ENCODE measurements at regions not wholly inside any gene's neighbourhood (a gene's known extent, or its start where the extent isn't known, plus 50 kb on each side); places are given as distances from the start of the nearest gene placed in this dataset.
A peak's percentile ranks its signal among the peaks of the same experiment; 100 is the strongest.

DNA sequence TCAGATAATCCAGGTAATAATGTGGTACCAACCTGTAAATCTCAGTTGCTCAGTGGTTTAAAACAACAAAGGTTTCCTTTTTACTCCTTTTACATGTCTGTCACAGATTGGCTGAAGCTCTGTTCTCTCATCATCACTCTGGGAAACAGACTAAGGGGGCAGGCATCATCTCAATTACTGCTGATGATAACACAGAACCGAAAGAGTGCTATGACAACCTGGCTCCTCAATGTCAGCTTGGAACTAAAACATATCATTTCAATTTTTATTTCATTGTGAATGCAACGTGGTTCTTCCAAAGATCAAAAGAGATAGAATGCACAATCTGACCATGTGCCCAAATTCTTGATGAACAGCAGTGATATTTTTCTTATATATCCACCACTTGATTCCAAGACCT, 1315.0 kb upstream of the CDH2 start:
- no peak overlapping the region for H3K27ac ChIP-seq
- TF ChIP-seq, protein P1, sequence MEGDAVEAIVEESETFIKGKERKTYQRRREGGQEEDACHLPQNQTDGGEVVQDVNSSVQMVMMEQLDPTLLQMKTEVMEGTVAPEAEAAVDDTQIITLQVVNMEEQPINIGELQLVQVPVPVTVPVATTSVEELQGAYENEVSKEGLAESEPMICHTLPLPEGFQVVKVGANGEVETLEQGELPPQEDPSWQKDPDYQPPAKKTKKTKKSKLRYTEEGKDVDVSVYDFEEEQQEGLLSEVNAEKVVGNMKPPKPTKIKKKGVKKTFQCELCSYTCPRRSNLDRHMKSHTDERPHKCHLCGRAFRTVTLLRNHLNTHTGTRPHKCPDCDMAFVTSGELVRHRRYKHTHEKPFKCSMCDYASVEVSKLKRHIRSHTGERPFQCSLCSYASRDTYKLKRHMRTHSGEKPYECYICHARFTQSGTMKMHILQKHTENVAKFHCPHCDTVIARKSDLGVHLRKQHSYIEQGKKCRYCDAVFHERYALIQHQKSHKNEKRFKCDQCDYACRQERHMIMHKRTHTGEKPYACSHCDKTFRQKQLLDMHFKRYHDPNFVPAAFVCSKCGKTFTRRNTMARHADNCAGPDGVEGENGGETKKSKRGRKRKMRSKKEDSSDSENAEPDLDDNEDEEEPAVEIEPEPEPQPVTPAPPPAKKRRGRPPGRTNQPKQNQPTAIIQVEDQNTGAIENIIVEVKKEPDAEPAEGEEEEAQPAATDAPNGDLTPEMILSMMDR (IDR thresholded peaks at IDR 0.05) = no peak
- TF ChIP-seq ZFX (IDR thresholded peaks at IDR 0.05; ENCODE audit: borderline replicate concordance) = no peak

DNA sequence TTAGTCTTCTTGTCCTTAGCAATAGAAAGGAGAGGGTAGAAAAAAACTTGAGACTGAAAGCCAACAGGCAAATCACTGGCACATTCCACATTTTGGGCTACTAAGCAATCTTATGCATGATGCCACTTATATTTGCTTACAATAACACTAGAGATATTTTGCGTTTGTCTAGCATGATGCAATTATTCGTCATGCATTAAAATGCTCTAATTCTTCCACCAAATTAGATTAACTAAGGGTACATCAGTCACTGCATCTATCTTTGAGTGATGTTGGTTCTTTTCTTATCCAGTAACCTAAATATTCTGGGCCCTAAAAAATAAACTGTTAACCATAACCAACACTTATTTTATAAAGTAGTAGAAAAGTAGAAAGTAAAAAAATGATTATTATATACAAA, 1311.7 kb upstream of the CDH2 start:
- no peak overlapping the region for H3K27ac ChIP-seq
- no peak for TF ChIP-seq ZFX (IDR thresholded peaks at IDR 0.05; ENCODE audit: borderline replicate concordance)
- TF ChIP-seq, protein P1 (IDR thresholded peaks at IDR 0.05) = no peak

DNA sequence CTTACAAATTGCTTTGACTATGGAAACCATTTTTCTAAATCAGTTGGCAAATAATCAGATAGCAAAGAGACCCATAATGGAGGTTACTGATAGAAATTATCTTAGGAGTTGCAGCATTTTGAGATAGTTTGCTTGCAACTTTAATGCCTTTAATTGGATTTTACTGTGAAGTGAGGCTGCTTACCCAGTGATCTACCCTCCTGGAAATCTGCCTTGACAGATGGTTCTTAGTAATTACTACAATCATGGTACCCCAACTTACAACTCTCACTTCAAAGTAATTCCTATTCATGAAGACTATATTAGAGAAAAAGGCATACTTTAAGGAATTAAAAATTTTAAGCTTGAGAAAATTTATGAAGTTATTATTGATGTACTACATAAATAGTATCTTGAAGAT, 1288.6 kb upstream of the CDH2 start:
- H3K27ac ChIP-seq = no peak overlapping the region
- TF ChIP-seq, protein P1 (IDR thresholded peaks at IDR 0.05) = no peak

DNA sequence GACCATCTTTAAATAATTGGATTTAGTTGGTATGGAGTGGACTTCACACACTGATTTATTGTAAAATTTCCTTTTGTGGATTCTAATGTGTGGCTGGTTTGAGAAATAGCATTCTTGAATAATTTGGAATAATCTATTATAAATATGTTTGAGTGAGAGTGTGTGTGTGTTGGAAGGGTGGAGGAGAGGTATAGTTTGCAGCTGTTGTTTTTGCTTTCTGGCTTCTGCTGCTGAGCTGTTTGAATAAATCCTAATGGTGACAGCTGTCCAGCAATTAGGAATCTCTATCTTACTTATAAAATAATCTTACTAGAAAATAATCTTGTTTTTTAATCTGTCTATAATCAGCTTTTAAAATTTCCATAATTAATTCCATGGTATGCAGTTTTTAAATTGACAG, 1283.0 kb upstream of the CDH2 start:
- TF ChIP-seq ZFX (IDR thresholded peaks at IDR 0.05; ENCODE audit: borderline replicate concordance) = no peak
- TF ChIP-seq, protein P1 (IDR thresholded peaks at IDR 0.05) = no peak

DNA sequence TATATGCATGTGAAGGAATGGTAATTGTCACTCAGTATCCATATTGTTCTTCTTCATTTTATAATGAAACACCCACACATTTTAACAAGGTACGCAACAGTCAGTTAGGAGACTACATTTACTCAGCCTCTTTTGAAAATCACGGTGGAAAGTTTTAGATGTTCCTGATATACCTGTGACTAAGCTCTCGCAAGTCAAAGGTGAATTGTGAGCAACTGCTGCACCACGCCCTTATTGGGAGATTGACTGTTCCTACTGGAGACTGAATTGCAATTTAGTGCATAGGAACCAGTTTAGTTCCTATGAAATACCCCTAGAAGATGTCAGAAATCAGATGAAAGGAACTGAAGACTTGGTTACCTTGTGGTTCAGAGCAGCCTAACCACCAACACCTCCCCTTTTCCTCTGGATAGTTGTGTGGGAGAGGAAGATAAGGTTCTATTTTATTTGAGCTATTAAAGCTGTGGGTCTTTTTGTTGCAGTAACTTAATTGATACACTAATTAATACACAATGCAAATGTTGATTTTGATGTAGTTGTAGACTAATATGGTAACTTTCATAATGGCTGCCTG, 1280.5 kb upstream of the CDH2 start:
- H3K27ac ChIP-seq = no peak overlapping the region
- TF ChIP-seq ZFX (IDR thresholded peaks at IDR 0.05; ENCODE audit: borderline replicate concordance) = no peak
- TF ChIP-seq, protein P1 (IDR thresholded peaks at IDR 0.05) = no peak

More for the DNA sequence above, 1283.0 kb upstream of the CDH2 start:
- no peak overlapping the region for H3K27ac ChIP-seq

DNA sequence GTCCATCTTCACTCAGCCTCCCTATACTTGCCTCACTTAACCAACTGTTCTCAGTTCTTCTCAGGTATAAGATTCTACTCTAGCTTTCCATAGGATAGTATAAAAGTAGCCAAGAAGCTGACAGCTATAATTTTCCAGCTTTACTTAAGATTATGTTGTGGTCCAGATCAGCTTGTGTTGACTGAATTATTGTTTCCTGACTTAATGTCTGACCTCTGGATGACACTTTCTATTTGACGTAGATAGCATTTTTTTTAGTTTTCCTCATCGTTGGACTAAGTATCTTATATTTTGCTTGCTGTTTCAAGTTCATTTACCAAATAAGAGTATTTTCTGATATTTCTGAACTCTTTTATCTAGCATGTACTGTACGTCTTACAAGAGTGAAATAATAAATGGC, 1272.5 kb upstream of the CDH2 start:
- no peak overlapping the region for H3K27ac ChIP-seq
- TF ChIP-seq, protein P1 (IDR thresholded peaks at IDR 0.05) = no peak
- no peak for TF ChIP-seq ZFX (IDR thresholded peaks at IDR 0.05; ENCODE audit: borderline replicate concordance)

DNA sequence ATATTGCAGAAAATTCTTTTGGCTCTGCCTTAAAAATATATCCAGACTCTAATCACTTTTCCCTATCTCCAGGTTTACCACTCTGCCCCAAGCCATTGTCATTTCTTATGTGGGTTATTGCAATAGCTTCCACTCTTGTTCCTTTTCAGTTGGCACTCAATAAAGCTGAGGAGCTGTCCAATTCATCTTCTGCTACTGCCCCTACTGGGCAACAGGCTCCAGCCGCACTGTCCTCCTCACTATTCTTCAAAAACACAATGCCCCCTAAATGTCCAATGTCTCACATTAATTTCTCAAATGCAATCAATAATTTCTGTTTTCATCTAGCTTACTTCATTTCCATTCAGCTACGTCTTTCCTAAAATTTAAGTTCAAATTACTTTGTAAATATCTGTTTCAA, 1262.5 kb upstream of the CDH2 start:
- no peak for TF ChIP-seq ZFX (IDR thresholded peaks at IDR 0.05; ENCODE audit: borderline replicate concordance)
- TF ChIP-seq, protein P1 (IDR thresholded peaks at IDR 0.05) = peak; percentile 33

More for the DNA sequence above, 1262.5 kb upstream of the CDH2 start:
- H3K27ac ChIP-seq = no peak overlapping the region
